ENCODE measurements at regions not wholly inside any gene's neighbourhood (a gene's known extent, or its start where the extent isn't known, plus 50 kb on each side); places are given as distances from the start of the nearest gene placed in this dataset.

GRCh38 chr9:31519424-31519823, 865.0 kb upstream of the ACO1 start:
- intact Hi-C loops (cut with micrococcal nuclease): no loop called here
- H3K27me3 ChIP-seq (ENCODE audit: control insufficient read depth in 2 of 2, insufficient read depth in 2 of 2, low read length in 2 of 2): no peaks in the 10 kb centered on the region
- no peaks in the 10 kb centered on the region for H3K4me1 ChIP-seq (replicated peaks in 1 of 2; ENCODE audit: control insufficient read depth in 2 of 2, insufficient read depth in 2 of 2, low read length in 2 of 2)
- TF ChIP-seq NFATC3 (IDR thresholded peaks at IDR 0.05) (no peak), RAD51 (IDR thresholded peaks at IDR 0.05; ENCODE audit: borderline replicate concordance, low read depth) (no peak), NR2C2 (CRISPR knock-in tag; IDR thresholded peaks at IDR 0.05) (no peak), NR2C2 (tag; IDR thresholded peaks at IDR 0.05) (no peak), PRPF4 (IDR thresholded peaks at IDR 0.05; ENCODE audit: insufficient read depth, low read depth, low read length, poor library complexity, severe bottlenecking) (no peak), NCOA1 (IDR thresholded peaks at IDR 0.05; ENCODE audit: low read depth) (no peak), PRMT5 (CRISPR knock-in tag; IDR thresholded peaks at IDR 0.05) (no peak), TCF7L2 (IDR thresholded peaks at IDR 0.05; ENCODE audit: low read depth, low read length) (no peak), SUPT5H (IDR thresholded peaks at IDR 0.05) (no peak), GATA2 (CRISPR knock-in tag; IDR thresholded peaks at IDR 0.05) (no peak), XRCC4 (IDR thresholded peaks at IDR 0.05; ENCODE audit: extremely low read depth, insufficient read depth, insufficient read length) (no peak), CTBP1 (IDR thresholded peaks at IDR 0.05; ENCODE audit: borderline replicate concordance) (no peak), HSF4 (CRISPR knock-in tag; IDR thresholded peaks at IDR 0.05; ENCODE audit: borderline replicate concordance) (no peak), DNMT1 (IDR thresholded peaks at IDR 0.05) (no peak), GATAD2B (IDR thresholded peaks at IDR 0.05; ENCODE audit: borderline replicate concordance) (no peak), TEAD2 (tag; IDR thresholded peaks at IDR 0.05) (no peak), SMAD2 (IDR thresholded peaks at IDR 0.05; ENCODE audit: low read depth, low read length) (no peak), ZNF280B (CRISPR knock-in tag; IDR thresholded peaks at IDR 0.05) (no peak), ZNF175 (CRISPR knock-in tag; IDR thresholded peaks at IDR 0.05; ENCODE audit: low read depth) (no peak), NR4A1 (CRISPR knock-in tag; IDR thresholded peaks at IDR 0.05) (no peak), NR4A1 (tag; IDR thresholded peaks at IDR 0.05) (no peak), MEF2A (IDR thresholded peaks at IDR 0.05; ENCODE audit: control insufficient read depth, low read depth, low read length) (no peak)
- ChIA-PET CTCF (ENCODE audit: low intra/inter-chr PET ratio) (no interaction called here), POLR2A (no interaction called here)
- no peaks in the 10 kb centered on the region for H4K20me1 ChIP-seq (replicated peaks; ENCODE audit: control insufficient read depth, insufficient read depth, low read length)
- no peaks in the 10 kb centered on the region for H3K9me1 ChIP-seq (ENCODE audit: control insufficient read depth, insufficient read depth, low read length)
- ATAC-seq (no peak), FAIRE-seq (no peak), DNase-seq (ENCODE audit: extremely low read depth in 1 of 4, low spot score in 3 of 4) (no peak)
- no CpG with 5 or more reads among the region's 5 CpGs for WGBS (ENCODE audit: insufficient coverage, low coverage, missing lambda C conversion rate)
- no peak overlapping the region for H3K27ac ChIP-seq (ENCODE audit: extremely low read depth, low read depth, low read length)
- H2AFZ ChIP-seq (ENCODE audit: low read depth, low read length): no peak overlapping the region
- H3K36me3 ChIP-seq (ENCODE audit: control insufficient read depth, insufficient read depth, low read length): no peaks in the 10 kb centered on the region
- no peak overlapping the region for H3K4me3 ChIP-seq
- BruUV-seq (replicated peaks): no TSS peak
- no peaks in the 10 kb centered on the region for H3K79me2 ChIP-seq (ENCODE audit: control insufficient read depth, insufficient read depth, low read length)
- in situ Hi-C loops (cut with MboI): no loop called here
- H3K9me3 ChIP-seq (replicated peaks; ENCODE audit: control insufficient read depth, insufficient read depth, low read depth, low read length): no peaks in the 10 kb centered on the region
- H3K4me2 ChIP-seq (ENCODE audit: insufficient read depth, low read length): no peak overlapping the region
- H3K9ac ChIP-seq (ENCODE audit: insufficient read depth in 1 of 2, low read depth in 2 of 2, low read length in 2 of 2): no peak overlapping the region

Measured in K562 (cell line).